Thoracic aorta (tissue), 2 donors: ENCODE measurements at regions not wholly inside any gene's neighbourhood (a gene's known extent, or its start where the extent isn't known, plus 50 kb on each side); places are given as distances from the start of the nearest gene placed in this dataset.

Experiments used
- ATAC-seq: fragments of 150-250 bp; one replicate; pipeline ENCODE4 v1.8.0; 2017; ENCODE audit warnings: low read depth; ENCODE audit not compliant: insufficient number of reproducible peaks, low FRiP score
- DNase-seq: peaks from one replicate; pipeline ENCODE4 v3.0.0-alpha.2; 2020; ENCODE audit warnings: low spot score
- H3K27ac ChIP-seq, 2 donors: fragments of 200-600 bp; sonication (generic); 1 replicate in 1 of 2; 2 replicates in 1 of 2; pipeline ENCODE4 v1.5.1; 2016; ENCODE audit warnings: mild to moderate bottlenecking in 2 of 2, moderate library complexity in 2 of 2
- H3K27me3 ChIP-seq: fragments of 200-600 bp; sonication (generic); replicated peaks from 2 replicates; pipeline ENCODE4 v1.6.0; 2016; ENCODE audit warnings: mild to moderate bottlenecking; ENCODE audit not compliant: insufficient read depth
- H3K36me3 ChIP-seq: fragments of 200-600 bp; sonication (generic); one replicate; pipeline ENCODE4 v1.5.1; 2016
- H3K4me1 ChIP-seq, 2 donors: fragments of 200-600 bp; sonication (generic); 1 replicate in 1 of 2; 2 replicates in 1 of 2; pipeline versions ENCODE4 v1.5.1 to v1.6.0; 2016; ENCODE audit warnings: low read depth in 2 of 2, mild to moderate bottlenecking in 1 of 2; ENCODE audit not compliant: control insufficient read depth in 1 of 2
- H3K4me3 ChIP-seq: fragments of 200-600 bp; sonication (generic); 2 replicates; pipeline ENCODE4 v1.5.1; 2016; ENCODE audit warnings: mild to moderate bottlenecking
- H3K9me3 ChIP-seq: fragments of 200-600 bp; sonication (generic); 2 replicates; pipeline ENCODE4 v1.5.1; 2016
- TF ChIP-seq, protein P1 (sequence below): fragments of 200-600 bp; sonication (generic); IDR thresholded peaks from one replicate; pipeline ENCODE4 v1.5.1; 2019; ENCODE audit warnings: antibody characterized with exemption

DNA sequence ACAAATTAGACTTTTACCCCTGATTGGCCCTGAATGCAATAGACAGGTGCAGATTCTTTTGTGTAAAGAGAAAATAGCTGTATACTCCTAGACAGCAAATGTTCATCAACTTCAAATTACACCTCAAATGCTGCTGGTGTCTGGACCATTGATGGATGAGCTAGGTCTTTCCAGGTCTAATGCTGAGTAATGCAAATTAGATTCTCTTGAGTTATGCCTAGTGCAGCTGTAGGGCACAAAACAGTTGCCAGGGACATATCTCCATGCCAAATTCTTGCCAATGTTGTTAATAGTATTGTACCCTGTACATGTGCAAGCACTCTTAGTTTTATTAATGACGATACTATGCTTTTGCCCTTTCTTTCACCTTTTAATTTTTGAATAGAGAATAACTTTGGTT is 72.3 kb upstream of the CNTLN start:
- Histone ChIP-seq H3K27ac (no peak overlapping the region), H3K36me3 (no peaks in the 10 kb centered on the region), H3K4me3 (no peak overlapping the region), H3K9me3 (no peaks in the 10 kb centered on the region), H3K27me3 (no peaks in the 10 kb centered on the region), H3K4me1 (no peaks in the 10 kb centered on the region)
- no peak for ATAC-seq
- TF ChIP-seq, protein P1, sequence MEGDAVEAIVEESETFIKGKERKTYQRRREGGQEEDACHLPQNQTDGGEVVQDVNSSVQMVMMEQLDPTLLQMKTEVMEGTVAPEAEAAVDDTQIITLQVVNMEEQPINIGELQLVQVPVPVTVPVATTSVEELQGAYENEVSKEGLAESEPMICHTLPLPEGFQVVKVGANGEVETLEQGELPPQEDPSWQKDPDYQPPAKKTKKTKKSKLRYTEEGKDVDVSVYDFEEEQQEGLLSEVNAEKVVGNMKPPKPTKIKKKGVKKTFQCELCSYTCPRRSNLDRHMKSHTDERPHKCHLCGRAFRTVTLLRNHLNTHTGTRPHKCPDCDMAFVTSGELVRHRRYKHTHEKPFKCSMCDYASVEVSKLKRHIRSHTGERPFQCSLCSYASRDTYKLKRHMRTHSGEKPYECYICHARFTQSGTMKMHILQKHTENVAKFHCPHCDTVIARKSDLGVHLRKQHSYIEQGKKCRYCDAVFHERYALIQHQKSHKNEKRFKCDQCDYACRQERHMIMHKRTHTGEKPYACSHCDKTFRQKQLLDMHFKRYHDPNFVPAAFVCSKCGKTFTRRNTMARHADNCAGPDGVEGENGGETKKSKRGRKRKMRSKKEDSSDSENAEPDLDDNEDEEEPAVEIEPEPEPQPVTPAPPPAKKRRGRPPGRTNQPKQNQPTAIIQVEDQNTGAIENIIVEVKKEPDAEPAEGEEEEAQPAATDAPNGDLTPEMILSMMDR: no peak
- DNase-seq: no peak

DNA sequence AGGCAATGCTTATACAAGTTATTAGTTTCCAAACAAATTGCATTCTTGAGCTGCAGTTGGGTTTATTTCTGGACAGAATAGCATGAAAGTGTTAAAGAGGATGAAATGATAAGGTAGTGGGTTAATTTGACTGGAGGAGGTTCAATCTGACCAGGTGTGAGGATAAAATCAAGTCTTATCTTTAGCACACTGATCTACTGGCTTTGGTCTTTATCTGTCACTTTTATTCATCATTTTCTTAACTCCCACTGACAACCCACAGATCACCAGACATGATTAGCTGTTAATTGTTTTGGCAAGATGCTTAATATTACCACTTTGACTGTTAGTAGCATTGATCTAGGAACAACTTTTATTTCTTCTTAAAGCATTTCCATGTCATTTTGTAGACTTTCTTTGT is 74.4 kb upstream of the CNTLN start:
- Histone ChIP-seq H3K9me3 (no peaks in the 10 kb centered on the region), H3K4me3 (no peak overlapping the region), H3K36me3 (no peaks in the 10 kb centered on the region), H3K27me3 (no peaks in the 10 kb centered on the region), H3K4me1 (no peaks in the 10 kb centered on the region), H3K27ac (no peak overlapping the region)
- TF ChIP-seq, protein P1: no peak
- ATAC-seq (no peak), DNase-seq (no peak)

DNA sequence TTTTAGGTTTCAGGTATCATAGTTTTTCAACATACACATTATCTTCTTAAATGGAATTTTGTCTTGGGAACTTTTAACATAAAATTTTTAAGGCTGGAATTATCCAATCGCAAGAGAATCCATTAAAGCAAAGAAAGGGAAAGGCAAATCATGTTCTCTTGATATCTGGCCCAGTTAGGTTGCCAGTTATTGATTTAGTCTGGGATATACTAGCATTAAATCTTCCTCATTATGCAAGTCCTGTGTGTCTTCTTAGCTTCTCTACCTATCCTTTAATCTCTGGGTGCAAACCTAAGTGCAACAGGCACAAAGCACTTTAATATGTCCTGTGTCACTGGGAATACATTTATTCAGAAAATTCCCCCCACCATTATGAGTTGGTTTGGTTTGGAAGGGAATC is 75.4 kb upstream of the CNTLN start:
- Histone ChIP-seq H3K4me1 (no peaks in the 10 kb centered on the region), H3K4me3 (no peak overlapping the region), H3K27ac (no peak overlapping the region), H3K36me3 (no peaks in the 10 kb centered on the region), H3K9me3 (no peaks in the 10 kb centered on the region), H3K27me3 (no peaks in the 10 kb centered on the region)
- DNase-seq: no peak
- ATAC-seq: no peak
- TF ChIP-seq, protein P1: no peak

DNA sequence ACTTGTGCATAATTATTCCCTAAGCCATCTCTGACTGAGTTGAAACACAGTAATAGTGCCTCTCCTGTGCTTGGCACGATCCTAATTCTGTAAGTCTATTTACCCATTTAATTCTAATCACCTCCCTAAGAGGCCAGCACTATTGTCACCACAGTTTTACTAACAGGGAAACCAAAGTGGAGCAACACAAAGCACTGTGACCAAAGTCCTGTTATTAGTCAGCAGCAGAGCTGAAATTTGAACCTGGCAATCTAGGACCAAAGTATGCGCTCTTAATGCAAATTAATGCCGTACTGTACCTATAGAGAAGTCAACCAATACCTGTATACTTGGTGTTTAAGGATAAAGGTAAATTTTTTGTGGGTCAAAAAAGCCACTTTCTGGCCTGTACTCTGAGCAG is 77.1 kb upstream of the CNTLN start:
- no peaks in the 10 kb centered on the region for H3K27me3 ChIP-seq
- TF ChIP-seq, protein P1: no peak
- DNase-seq: no peak
- H3K4me1 ChIP-seq: no peaks in the 10 kb centered on the region
- H3K36me3 ChIP-seq: no peaks in the 10 kb centered on the region
- no peak for ATAC-seq
- no peak overlapping the region for H3K27ac ChIP-seq
- no peak overlapping the region for H3K4me3 ChIP-seq
- H3K9me3 ChIP-seq: no peaks in the 10 kb centered on the region

DNA sequence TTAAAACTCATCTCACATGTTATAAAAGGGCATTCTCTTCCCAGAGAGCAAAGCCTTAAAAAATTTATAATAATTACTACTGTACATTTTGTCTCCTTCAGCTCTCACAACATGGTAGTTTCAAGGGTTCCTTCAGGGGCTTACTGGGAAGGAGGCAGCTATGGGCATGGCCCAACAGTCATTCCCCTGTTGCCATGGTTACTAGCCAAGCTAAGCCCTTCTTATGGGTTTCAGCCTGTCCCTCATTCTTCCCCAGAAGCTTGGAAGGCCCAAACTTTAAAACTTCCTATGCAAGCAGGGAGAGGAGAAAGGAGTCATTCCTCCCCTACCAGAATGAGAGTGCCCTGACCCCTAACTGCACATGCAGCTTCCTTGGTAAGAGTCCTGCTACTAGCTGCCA is 82.2 kb upstream of the CNTLN start:
- ATAC-seq (no peak), DNase-seq (no peak)
- Histone ChIP-seq H3K27ac (no peak overlapping the region), H3K9me3 (no peaks in the 10 kb centered on the region), H3K4me1 (no peaks in the 10 kb centered on the region), H3K27me3 (no peaks in the 10 kb centered on the region), H3K4me3 (no peak overlapping the region), H3K36me3 (no peaks in the 10 kb centered on the region)
- TF ChIP-seq, protein P1: no peak
